Endothelial cell of umbilical vein (primary cell): ENCODE measurements at regions not wholly inside any gene's neighbourhood (a gene's known extent, or its start where the extent isn't known, plus 50 kb on each side); places are given as distances from the start of the nearest gene placed in this dataset.

Experiments
- MAX ChIP-seq: IDR thresholded peaks from 2 replicates; pipeline ENCODE4 v1.6.1; 2011; ENCODE audit not compliant: insufficient read depth, insufficient read length
- TF ChIP-seq, protein P1 (sequence below), 2 donors: IDR thresholded peaks; 1 replicate in 1 of 2; 2 replicates in 1 of 2; pipeline ENCODE4 v1.5.1; 2011; ENCODE audit warnings: low read length in 2 of 2, mild to moderate bottlenecking in 2 of 2, moderate library complexity in 2 of 2, control low read depth in 1 of 2, inconsistent platforms in 1 of 2, low read depth in 1 of 2; ENCODE audit not compliant: insufficient read depth in 1 of 2; ENCODE audit errors: extremely low read depth in 1 of 2

- no peak for TF ChIP-seq MAX
- TF ChIP-seq, protein P1, sequence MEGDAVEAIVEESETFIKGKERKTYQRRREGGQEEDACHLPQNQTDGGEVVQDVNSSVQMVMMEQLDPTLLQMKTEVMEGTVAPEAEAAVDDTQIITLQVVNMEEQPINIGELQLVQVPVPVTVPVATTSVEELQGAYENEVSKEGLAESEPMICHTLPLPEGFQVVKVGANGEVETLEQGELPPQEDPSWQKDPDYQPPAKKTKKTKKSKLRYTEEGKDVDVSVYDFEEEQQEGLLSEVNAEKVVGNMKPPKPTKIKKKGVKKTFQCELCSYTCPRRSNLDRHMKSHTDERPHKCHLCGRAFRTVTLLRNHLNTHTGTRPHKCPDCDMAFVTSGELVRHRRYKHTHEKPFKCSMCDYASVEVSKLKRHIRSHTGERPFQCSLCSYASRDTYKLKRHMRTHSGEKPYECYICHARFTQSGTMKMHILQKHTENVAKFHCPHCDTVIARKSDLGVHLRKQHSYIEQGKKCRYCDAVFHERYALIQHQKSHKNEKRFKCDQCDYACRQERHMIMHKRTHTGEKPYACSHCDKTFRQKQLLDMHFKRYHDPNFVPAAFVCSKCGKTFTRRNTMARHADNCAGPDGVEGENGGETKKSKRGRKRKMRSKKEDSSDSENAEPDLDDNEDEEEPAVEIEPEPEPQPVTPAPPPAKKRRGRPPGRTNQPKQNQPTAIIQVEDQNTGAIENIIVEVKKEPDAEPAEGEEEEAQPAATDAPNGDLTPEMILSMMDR (IDR thresholded peaks at IDR 0.05; ENCODE audit: extremely low read depth in 1 of 2, insufficient read depth in 1 of 2, low read depth in 1 of 2, low read length in 2 of 2) = no peak
Measured at GRCh38 chr1:170288155-170288554, 142.4 kb downstream of the NTMT2 start.
